Stimulated activated CD4-positive, alpha-beta T cell treated with anti-CD3 and anti-CD28 coated beads, Interleukin-4, amount 100 ng/mL, for 24 hours (primary cell): ENCODE measurements at regions not wholly inside any gene's neighbourhood (a gene's known extent, or its start where the extent isn't known, plus 50 kb on each side); places are given as distances from the start of the nearest gene placed in this dataset.
"Not testable (repeated sequence)": the region's sequence is repeated elsewhere in the genome, so short reads cannot be mapped to it uniquely, and the experiment has no call there.

Experiments
- DNase-seq: peaks from one replicate; pipeline ENCODE4 v3.0.0-alpha.2; 2020

DNA sequence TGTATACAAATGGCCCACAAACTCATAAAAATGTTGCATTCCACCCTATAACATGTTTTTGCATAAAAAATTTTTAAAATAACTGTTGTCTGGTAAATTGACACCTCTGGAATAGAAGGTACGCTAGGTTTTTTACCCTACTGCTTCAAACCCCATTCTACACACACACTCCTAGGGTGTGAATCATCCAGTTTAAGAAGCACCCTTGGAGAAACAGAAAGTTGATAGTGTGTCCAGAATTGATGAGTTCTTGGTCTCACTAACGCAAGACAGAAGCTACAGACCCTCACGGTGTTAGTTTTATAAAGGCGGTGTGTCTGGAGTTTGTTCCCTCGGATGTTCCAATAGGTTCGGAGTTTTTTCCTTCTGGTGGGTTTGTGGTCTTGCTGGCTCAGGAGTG is 158.5 kb downstream of the KLRB1 start:
- no peak for DNase-seq

DNA sequence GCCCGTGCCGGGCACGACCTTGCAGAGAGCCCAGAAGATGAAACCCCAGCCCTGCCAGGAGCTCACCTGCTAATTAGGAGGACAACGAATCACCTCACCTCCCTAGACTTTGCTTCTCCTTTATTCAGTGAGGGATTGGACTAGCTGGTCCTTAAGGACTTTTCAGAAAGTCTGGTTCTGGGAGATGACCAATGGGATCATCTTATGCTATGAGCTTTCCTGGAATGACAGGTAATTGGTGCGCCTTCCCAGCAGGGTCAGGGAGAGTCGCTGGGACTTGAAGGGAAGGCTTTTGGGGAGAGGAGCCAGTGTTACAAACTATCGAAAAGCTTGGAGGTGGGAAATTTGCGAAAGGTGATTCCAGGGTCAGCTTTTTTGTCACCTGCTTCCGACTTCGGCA is 159.1 kb downstream of the KLRB1 start:
- DNase-seq = not testable (repeated sequence)

DNA sequence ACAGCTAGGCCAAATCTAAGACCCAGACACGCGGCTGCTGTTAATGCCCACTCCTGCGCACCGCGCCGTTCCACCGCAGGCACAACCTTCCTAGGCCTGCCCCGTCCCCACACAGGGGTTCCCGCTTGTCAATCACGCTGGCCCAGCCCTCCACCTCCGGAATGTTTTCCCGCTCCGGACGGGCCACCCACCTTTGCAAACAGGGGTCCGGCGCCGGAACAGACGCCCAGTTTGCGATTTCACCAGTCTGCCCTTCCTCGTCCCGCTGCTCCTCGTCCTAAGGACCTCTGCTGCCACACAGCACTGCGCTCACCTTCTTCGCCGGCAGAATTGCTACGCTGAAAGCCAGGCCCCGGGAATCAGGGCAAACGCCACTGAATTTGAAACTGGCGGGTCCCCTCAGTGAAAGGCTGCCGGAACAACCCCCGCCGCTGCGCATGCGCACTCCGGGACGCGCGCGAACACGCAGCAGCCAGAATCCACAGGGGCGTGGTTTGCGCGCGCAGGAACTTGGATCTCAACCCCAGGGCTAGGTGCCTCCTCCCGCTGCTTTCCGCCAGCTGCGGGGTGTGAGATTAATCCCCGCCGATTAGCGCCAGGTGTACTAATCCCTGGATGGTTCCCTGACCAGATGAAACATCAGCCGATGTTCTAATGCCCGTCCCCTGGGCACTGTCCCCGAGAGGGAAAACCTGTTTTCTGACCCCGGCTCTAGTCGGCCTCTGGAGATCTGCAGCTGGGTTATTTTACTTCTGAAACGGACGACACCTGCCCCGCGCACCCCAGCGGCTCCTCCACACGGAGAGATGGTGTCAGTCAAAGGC is 159.7 kb downstream of the KLRB1 start:
- peak; percentile 93 for DNase-seq

DNA sequence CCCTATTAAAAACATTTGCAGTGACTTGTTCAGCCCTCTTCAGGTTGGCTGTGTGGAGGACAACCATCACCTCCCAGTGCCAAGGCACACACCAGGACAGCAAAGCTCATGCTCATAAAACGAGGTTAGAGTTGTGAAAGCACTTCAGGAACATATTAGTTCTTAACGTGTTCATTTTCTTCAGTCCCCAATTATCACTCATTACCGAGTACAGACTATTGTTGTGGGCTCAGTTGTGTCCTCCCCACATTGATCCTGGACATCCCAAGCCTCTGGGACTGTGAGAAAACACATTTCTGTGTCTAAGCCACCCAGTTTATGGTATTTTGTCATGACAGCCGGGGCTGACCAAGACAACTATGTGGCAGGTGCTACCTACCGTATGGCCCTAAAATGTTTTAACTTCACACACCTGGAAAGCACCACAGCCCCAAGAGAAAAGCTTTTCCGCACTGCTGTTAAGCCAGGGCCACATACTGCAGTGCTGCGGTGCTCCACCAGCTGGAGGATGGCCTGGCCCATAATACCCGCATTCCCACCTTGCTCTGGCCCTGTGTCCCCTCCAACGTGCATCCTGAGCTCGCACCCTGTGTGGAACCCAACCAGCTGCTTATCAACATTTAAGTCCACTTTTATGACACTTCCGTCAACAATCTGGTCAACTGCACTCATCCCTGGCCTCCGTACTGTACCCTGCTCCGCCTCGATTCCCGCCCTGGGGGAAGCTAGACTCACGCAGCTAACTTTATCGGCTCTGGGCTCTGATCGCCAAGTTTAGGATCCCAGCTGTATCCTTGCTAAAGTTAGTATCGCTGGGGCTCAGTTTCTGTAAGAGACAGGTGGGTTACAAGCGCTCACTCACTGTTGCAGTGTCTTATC is 160.6 kb downstream of the KLRB1 start:
- DNase-seq = not testable (repeated sequence)

DNA sequence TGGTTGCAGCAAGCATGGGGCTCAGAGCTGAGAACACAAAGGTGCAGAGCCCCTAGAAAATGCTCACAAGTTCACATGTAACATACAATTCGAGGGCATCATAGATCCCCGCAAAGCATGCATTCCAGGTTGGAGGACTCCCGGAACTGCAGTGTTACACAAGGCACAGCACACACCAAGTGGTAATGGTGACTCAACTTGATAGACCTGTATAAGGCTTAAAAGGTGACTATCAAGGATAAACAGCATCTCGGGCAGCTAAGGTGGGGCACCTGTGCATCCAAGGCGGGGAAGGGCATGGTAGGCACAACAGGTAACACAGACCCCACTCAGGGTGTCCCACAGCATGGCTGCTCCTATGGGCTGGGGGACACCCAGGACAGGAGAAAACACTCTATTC is 167.3 kb downstream of the KLRB1 start:
- DNase-seq = not testable (repeated sequence)

DNA sequence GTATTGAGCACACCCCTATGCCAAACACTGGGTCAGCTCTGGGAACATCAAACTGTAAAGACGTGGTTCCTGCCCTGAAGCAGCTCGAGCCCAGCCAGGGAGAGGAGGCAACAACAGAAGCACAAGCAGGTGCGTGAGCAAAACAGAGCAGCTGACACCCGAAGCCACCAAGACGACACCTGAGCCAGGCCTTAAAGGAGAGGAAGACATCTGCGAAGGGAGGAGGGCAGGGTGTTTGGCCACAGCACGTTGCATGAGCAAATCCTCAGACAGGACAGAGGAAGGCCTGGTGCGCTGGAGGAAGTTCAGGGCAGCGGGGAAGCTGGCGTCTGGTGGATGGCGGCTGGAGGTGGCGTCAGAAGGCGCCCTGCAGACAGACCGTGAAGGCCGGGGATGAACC is 172.0 kb downstream of the KLRB1 start:
- not testable (repeated sequence) for DNase-seq

DNA sequence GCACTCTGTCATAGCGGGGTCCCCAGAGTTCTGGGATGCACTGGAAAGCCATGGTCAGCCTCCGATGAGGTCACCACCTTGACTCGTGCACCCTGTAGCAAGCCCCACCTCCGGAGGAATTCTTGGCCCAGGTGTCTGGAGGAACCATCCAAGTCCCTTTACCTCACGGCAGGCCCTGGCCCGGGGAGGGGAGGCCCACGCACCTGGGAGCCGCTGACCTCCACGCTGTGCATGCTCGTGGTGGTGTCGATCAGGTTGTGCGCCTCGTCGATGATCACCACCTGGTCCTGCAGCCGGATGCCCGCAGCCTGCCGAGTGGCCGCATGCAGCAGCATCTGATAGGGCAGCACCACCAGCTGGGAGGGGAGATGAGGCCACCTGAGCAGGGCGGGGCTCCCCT is 177.3 kb downstream of the KLRB1 start:
- not testable (repeated sequence) for DNase-seq

DNA sequence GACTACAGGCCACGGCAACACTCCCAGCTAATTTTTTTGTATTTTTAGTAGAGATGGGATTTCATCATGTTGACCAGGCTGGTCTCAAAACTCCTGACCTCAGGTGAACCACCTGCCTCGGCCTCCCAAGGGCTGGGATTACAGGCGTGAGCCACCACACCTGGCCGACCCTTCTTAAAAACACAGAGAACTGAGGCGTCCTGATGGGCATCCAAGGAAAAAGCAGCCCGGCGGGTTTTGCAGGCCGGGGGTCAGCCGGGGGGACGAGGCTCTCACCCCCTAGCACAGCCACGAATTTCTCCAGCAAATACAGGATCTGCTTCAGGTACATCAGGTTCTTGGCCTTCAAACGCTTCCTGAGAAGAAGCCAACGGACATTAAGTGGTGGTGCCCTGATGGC is 178.9 kb downstream of the KLRB1 start:
- DNase-seq = not testable (repeated sequence)

DNA sequence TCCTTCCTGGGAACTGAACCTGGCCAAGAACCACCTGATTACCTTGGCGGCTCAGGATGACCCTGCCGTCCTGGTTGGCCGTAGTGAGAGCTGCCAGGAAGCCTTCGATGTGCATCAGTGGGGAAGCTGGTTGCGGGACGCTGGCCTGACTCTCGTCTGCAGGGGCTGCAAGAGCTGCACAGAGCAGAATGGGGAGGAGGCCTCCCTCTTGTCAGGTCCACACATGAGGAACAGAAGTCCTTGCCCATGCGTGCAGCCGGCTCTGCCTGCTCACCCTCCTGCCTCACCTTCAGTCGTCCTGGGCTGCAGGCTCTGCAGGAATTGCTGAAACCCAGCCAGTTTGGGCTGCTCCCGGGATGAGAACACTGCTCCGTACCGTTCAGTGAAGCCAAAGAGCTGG is 182.3 kb downstream of the KLRB1 start:
- DNase-seq = not testable (repeated sequence)

DNA sequence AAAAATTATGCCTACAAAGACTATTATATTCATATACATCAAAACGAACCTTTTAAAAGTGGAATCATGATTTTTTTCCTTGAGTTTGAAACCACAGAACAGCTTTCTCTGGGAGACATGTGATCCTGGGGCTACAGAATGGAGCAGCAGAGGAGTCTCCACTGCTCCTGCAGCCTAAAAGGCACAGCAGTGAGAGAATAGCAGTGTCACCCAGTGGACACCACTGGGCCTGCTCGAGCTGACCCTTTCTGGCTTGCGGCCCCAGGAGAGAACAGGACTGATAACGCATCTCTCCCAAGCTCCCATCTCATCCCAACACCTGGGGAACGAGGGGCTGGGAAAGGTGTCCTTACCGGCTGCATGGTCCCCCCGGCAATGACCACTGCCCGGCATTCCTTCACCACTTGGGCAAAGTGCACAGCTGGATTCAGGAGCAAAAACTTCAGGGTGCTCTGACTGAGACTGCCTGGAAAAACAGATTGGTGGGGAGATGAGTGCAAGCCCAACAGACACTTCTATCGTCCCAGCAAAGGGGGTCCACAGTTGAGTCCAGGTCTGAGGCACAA is 183.5 kb downstream of the KLRB1 start:
- DNase-seq = not testable (repeated sequence)

DNA sequence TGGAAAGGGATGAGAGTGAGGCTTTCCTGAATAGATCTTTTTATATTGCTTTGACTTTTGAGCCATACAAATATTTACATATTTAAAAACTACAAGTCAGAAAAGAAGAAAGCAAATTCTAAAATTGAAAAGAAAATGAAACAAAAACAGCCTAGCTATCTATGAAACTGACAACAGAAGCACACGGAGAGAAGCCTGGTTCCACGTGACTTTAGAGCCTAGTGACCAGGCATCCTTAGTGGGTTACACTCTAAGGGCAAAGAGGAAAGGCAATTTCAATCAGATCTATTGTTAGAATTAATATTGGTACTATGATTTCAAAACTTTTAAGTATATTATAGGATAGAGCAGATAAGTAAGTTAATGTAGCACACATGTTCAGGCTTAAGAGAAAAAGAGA is 185.0 kb downstream of the KLRB1 start:
- not testable (repeated sequence) for DNase-seq

DNA sequence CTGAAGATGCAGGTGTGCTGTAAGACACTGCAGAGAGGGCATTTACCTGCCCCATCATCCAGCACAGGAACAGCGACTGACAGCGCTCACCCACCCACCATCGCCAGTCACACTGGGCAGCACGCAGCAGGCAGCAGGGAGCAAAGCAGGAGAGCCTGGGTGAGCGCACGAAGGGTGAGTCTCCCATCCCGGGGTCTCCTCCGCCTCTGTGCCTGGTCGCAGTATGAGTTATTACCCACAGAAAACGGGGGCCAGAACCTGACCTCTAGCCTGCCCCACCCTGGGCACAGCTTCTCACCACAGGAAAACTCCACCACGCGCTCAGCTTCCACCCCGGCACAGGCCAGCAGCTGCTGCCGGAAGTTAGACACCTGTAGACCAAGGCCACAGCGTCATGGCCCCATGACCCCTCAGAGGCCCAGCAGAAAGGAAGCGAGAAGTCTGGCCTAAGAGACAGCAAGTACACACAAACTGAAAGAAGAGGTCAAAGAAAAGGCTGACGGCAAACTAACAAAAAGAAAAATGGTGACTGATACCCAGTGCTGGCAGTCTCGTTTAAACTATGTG is 186.1 kb downstream of the KLRB1 start:
- not testable (repeated sequence) for DNase-seq

DNA sequence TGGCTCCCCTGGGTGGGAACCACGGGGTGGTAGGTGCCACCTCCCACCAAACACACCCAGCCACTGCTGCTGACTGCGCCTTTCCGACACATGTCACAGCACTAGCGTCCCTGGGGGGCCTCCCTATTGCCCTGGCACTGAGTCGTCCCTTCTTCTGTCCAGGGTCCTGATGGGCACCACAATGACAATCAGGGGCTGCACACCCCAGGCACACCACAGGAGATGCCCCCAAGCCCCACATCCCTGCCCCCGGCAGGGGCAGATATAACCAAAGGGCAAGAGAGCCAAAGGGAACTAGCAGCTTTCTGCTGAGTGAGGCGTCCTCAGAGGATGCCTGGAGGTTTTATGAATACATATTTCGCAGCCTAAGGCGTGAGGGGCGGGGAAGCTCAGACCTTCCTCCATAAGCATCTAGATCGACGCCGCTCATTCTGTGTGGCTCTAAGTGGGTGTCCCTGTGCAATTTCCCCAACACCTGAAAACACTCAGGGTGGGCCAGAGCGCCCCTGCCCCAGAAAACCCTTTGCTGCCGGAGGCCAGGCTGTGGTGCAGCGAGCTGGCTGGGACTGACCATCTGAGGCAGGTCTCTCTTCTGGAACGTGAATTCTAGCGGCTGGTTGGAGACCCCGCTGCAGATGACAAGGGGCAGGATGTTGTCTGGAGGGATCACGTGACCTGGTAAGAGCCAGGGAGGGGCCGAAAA is 186.7 kb downstream of the KLRB1 start:
- DNase-seq = not testable (repeated sequence)

DNA sequence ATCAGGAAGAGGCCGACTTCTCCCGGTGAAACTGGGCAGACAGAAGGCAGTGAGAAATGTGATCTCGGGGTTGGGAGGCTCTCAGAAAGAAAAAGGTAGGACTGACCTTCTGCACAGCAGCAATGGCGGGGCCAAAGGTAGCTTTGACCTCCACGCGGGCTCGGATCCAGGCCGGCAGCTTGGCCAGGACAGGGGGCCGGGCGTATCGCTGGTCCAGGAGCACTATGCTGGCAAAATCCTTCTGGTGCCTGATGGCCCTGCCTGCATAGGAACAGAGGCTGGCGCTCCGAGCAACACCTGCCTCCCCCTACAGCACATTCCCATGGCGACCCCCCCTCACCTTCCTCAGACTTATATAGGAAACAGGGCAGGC is 189.1 kb downstream of the KLRB1 start:
- DNase-seq = not testable (repeated sequence)

DNA sequence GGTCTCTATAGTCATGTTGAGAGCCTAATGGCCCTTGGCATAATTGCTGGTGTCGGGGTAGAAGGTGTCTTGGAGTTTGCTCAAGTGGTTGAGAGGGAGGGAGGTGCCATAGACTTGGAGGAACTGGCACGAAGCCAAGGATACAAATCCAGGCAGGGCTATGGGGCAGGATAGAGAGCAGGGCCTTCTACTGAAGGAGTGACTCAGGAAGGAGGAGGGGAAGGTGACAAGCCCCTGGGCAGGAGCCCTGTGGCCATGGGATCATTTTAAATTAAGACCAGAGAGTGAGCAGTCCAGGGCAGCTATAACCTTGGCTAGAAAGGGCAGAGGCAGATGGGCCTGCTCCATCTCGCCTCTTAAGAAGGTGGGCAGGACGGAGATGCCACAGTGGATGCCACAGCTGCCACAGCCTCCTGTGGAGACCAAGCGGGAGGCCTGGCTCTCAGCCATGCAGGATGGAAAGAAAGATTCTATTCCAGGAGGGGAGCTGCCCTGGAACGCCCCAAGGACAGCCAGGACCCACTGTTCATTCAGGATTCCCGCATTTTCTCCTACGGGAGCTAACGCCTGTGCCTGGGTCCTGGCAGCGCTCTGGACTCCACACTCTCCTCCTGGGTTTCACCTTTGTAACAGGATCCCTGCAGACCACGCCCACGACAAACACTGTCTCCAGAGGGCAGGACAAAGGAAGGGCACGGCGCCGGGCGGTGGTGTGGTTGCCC is 189.6 kb downstream of the KLRB1 start:
- not testable (repeated sequence) for DNase-seq

DNA sequence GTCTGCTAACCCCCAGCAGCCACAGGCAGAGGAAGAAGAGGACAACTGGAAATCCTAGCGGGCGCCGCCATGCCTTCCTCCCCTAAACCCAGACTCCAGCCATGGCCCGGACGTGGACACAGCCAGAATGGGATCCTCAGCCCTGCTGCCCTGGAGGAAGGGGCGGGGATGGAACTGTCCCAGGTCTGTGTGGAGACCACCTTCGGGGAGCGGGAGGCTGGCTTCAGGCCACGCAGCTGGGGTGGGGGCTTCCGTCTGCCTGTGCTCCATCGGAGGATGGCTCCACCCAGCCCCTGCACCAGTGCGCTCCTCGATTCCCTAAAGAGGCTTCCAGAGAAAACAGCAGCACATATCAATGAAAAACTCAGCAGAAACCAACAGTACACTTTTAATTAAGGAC is 190.4 kb downstream of the KLRB1 start:
- not testable (repeated sequence) for DNase-seq

DNA sequence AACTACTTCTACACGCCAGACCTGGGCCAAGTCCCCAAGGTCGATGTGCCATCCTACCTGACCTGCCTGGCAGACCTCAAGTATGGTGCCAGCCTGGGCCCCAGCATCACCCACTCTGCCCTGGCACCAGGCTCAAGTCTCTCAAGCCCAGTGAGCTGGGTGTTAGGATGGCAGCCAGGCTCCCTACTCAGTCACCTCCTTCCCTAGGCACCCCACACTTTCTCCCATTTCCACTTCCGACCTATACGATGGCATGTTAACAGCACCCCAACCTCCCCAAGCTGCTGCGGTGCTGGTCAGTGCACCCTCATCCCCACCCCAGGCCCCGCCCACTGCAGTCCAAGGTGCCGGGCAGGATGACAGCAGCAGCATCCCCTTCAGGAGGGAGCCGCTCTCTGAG is 191.4 kb downstream of the KLRB1 start:
- DNase-seq = not testable (repeated sequence)

DNA sequence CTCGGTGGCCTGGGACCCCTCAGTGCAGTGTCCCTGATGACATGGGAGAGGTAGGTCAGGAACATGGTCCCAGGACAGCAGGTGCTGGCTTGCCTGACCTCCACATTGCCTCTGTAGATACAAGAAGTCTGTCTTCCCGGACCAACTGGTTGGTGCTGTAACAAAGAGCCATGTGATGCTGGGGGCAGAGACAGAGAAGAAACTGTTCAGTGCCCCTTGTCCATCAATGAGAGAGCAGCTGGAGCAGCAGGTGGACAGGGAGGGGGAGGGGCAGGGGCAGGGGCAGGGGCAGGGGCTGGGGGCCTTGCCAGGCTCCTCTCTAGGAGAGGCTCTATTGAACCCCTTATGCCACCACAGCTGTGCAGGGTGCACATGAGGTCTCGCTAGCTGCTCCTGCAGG is 191.8 kb downstream of the KLRB1 start:
- not testable (repeated sequence) for DNase-seq

DNA sequence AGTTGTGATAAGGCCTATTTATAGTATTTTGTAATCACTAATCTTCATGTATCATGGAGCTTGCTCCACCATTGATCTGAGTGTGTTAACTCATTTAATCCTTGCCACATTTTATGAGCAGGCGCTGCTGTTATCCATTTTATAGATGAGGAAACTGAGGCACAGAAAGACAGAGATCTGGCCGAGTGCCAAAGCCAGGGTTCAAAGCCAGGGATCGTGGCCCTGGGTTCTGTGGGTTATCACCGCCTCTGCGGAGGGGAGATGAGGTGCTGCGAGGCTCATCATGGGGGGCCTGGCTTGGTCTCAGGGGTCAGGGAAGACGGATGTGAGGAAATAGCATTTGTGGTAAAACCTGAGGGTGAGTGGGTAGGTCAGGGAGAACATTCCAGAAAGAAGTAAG is 193.9 kb downstream of the KLRB1 start:
- DNase-seq = not testable (repeated sequence)

DNA sequence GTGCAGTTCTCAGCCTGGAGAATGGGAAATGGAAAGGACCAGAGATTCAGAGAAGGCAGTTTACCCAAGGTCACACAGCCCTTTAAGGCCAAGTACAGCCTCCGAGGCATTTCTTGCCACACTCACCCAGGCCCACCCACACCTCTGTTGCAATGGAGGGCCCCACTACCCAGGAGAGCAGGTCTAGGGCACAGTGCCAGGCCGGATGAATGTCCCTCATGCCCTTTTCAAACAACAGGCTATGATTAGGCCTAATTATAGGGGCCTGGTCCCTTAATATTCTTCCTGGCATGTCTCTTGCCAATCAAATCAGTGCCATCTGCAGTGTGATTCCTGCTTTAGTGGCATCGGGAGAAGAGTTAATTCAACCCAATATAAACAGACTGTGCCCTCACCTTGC is 195.3 kb downstream of the KLRB1 start:
- DNase-seq = not testable (repeated sequence)

DNA sequence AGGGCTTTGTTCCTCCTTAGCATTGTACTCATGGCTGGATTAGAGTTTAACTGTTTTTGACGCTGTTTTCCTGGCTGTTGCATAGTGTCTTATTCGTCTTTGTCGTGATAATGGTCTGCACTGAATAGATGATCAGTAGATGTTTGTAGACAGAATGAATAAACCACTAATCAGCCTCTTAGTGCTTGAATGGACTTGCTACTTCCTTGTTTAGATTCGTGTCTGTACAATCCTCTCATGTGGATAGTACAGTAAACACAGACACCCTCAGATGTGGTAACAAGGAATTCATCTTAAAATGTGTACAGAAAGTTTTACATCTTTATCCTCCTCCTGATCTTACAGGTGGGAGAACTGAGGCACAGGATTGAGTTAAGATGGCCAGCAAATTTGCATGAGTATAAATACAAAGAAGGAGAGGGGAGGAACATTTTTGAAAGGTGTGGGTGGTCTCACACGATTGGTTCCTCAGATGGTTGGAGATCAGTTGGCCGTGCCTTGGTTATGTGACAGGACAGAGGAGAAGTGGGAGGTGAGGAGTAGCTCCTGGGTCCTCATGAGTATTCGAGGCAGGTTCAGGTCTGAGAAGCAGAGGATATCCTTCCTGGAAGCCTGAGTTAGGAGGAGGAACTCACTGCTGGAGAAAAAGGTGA is 196.0 kb downstream of the KLRB1 start:
- not testable (repeated sequence) for DNase-seq
